Anterior cingulate cortex (tissue), 58 donors: ENCODE measurements at regions not wholly inside any gene's neighbourhood (a gene's known extent, or its start where the extent isn't known, plus 50 kb on each side); places are given as distances from the start of the nearest gene placed in this dataset.

Experiments used
- DNase-seq, 58 donors: peaks; one replicate each; lab custom pipeline; 2025; lab: John Stamatoyannopoulos, UW

- no peak for DNase-seq
Observed at GRCh38 chr20:60586269-60587050, 628.2 kb downstream of the CDH26 start.

- DNase-seq: no peak
Observed at GRCh38 chr20:60587986-60588385, 629.8 kb downstream of the CDH26 start.

DNA sequence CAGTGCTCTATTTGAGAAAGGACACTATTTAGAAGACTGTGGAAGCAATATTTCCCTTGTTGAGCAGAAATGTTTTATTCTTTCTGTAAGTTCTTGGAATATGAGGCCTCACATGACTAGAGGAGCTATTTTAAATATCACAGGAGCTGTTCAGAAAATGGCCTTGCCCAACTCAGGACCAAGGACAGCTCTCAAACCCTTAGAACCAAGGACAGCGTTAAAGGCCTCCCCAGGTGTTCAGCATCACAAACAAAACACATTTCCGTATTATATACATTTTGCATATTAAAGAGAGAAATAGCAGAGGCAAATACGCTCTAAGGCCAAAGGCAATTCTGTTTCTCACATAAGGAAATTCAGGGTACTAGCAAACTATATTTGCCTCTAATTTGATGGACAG, 631.4 kb downstream of the CDH26 start:
- DNase-seq: no peak

GRCh38 chr20:60591172-60591799, 633.1 kb downstream of the CDH26 start:
- DNase-seq: no peak

GRCh38 chr20:60598528-60598927, 640.3 kb downstream of the CDH26 start:
- no peak for DNase-seq

DNA sequence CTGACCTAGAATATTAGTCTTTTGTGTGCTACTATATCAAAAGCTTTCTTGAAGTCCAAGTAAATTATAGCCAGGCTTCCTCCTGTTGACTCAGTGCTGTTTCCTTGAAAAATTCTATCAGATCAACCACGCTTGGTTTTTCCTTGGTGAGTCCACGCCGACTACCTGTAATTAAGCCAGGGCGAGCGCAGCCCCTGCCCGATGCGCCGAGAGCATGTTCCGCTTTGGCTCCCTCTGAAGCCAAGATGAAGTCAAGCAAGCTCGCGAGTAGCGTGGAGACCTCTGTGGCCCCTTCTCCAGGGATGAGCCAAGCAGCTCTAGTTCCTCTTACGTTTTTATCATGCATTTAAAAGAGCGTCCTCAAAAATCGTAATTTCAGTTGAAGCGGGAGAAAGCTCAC, 641.2 kb downstream of the CDH26 start:
- DNase-seq: no peak

DNA sequence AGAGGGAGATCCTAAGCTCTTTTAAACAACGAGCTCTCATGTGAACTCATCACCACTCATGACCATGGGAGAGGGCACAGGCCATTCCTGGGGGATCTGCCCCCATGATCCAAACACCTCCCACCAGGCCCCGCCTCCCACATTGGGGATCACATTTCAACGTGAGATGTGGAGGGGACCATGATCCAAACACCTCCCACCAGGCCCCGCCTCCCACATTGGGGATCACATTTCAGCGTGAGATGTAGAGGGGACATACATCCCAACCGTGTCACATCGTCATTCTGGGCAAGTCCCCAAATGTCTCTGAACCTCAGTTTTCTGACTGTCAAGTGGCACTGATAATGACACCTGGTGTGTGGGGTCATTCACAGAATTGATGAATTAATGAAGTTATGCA, 641.8 kb downstream of the CDH26 start:
- DNase-seq: no peak

DNA sequence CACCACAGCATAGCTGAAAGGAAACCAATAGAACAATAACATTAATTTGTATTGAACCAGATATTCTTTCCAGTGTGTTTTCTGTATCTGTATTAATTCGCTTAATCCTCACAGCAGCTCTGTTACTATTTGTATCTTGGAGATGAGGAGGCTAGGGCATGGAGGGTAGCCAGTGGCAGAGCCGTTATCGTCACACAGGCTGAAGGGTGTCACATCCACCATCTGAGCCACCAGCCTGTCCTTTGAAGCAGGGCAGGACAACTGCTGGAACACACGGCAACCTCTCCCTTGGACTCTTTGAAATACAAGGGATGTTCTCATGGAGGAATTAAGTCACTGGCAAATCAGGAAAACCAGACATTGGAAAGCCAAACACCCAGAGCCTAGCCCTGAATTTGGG, 628.0 kb upstream of the CDH4 start:
- no peak for DNase-seq

GRCh38 chr20:60627751-60628565, 624.1 kb upstream of the CDH4 start:
- DNase-seq: no peak

DNA sequence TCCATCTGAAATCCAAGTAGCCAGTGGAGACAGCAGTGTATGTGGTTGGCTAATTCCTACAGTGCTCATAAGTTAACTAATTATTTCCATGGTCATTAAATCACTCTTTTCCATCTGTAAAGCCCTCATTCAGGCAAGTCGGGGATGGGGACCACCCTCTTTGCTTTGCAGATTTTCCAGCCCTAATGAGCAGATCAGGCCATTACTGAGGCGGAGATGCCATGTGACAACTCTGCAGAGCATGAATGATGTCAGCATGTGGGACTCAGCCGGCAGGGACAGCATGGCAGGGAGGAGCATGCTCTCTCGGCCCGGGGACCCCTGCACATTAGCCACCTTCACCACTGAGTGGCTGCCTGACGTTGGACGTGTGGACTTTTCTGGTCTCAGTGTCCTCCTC, 623.3 kb upstream of the CDH4 start:
- DNase-seq: no peak

GRCh38 chr20:60629206-60629605, 622.9 kb upstream of the CDH4 start:
- no peak for DNase-seq

DNA sequence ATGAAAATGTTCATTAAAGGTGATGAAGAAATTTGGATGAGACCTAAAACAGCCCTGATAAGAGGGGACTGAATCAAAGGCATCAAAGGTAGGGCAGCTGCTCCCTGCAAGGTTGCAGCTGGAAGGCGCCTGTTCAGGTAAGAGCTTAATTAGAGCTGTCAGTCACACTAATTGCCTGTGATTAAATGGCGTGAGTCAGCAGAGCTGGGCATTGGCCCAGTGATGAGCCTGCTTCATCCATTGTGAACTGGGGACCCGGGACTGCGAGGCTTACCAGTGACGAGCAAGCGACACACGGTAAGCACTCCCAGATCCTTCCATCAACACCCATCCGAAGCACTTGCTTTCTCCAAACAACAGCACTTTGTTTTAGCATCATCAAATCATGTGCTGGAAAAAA, 621.5 kb upstream of the CDH4 start:
- no peak for DNase-seq

GRCh38 chr20:60631585-60632287, 620.3 kb upstream of the CDH4 start:
- DNase-seq: no peak

DNA sequence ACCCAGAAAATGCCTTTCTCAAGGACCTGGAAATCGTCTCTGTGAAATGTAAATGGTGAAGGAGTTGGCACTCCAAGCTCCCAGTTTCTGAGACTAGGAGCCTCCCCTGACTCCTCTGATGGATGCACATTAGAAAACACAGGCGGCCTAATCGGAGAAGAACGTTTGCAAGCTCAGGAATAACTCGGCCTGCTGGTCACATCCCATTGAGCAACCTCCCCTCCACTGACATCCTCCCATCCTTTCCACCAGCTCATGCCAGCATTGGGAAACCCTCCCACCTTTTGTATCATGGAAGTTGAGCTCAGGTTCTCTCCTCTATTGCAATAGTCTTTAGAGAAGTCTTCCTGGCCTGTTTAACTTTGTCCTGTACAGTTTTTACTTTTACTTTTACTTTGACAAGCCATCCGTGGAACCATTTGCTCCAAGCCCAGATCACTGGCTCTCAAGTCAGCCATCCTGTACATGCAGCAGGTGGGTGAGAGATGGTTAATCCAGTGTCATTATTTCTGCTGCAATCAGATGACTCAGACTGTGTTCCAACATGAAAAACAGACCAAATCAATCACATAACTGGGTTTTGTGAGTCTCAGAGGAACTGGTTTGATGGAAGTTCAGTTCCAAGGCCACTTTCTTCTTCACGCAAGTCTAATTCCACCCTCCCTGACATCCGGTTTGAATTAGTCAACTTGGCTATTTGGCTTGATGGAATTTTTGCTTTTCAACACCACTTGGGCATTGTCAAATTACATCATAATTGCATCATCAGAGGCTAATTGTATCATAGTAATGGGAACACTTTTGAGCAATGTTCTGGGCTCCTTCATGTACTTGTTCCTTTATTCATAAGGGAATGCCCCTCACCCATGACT, 619.4 kb upstream of the CDH4 start:
- no peak for DNase-seq

DNA sequence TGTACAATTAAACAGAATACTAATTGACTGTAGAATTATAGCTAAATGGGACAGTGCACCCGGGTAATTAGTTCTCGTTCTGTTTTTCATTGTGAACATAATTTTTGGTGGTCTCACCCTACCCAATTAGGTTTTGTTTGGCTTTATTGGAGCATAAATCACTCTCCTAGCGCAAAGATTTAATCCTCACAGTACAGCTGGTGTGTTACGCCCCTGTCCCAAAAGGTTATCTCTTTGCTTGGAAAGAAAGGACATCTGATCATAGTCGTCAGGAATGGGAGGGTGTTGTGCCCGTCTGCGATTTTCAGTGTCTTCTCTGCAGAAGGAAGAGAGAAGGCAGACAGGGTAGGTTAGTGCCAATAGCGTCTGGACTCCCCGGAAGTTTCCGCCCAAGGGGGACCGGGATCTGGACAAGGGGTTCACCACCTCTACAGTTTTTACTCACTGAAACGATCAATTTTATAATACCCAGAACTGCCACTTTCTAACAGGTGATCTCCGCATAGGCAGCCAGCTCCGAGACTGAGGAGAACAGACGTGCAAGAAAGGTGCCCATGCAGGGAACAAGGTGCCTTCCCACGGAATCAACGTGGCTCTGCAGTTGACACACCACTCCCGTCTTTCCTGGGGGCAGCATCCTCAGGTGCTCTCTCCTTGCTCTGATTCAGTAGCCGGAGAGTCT, 617.4 kb upstream of the CDH4 start:
- DNase-seq: no peak

GRCh38 chr20:60636417-60636816, 615.6 kb upstream of the CDH4 start:
- DNase-seq: no peak

- DNase-seq: no peak
Observed at GRCh38 chr20:60637801-60638200, 614.3 kb upstream of the CDH4 start.

- no peak for DNase-seq
Observed at GRCh38 chr20:60638430-60639098, 613.5 kb upstream of the CDH4 start.
